Thyroid gland (tissue), 4 donors: ENCODE measurements at regions not wholly inside any gene's neighbourhood (a gene's known extent, or its start where the extent isn't known, plus 50 kb on each side); places are given as distances from the start of the nearest gene placed in this dataset.

Source experiments
- DNase-seq, 2 donors: peaks; one replicate each; pipeline ENCODE4 v3.0.0-alpha.2; 2019
- H3K27ac ChIP-seq, 3 donors: fragments of 200-600 bp; sonication (generic); 1 replicate in 2 of 3; 2 replicates in 1 of 3; pipeline ENCODE4 v1.5.1; 2016 to 2019; ENCODE audit warnings: mild to moderate bottlenecking in 1 of 3, moderate library complexity in 1 of 3
- H3K27me3 ChIP-seq: fragments of 200-600 bp; sonication (generic); one replicate; pipeline ENCODE4 v1.5.1; 2019
- H3K36me3 ChIP-seq, 2 donors: fragments of 200-600 bp; sonication (generic); one replicate each; pipeline ENCODE4 v1.5.1; 2016 to 2019
- H3K4me1 ChIP-seq, 2 donors: fragments of 200-600 bp; sonication (generic); one replicate each; pipeline ENCODE4 v1.5.1; 2017 to 2019
- H3K4me3 ChIP-seq, 3 donors: fragments of 200-600 bp; sonication (generic); replicated peaks in 1 of 3; 1 replicate in 2 of 3; 2 replicates in 1 of 3; pipeline ENCODE4 v1.5.1; 2016; ENCODE audit warnings: mild to moderate bottlenecking in 1 of 3
- H3K9me3 ChIP-seq: fragments of 200-600 bp; sonication (generic); one replicate; pipeline ENCODE4 v1.5.1; 2017
- POLR2A ChIP-seq, 2 donors: fragments of 450-650 bp; IDR thresholded peaks; one replicate each; pipeline ENCODE4 v1.6.1; 2017; ENCODE audit warnings: antibody characterized with exemption in 2 of 2, mild to moderate bottlenecking in 2 of 2, moderate library complexity in 1 of 2
- WGBS, 2 donors: methylation state at CpG; one replicate each; pipeline ENCODE4 v1.1.5; 2017; 5-methylcytosine and 5-hydroxymethylcytosine counted together
- intact Hi-C: fragments of 100-400 bp; cut with DNase I; formaldehyde crosslinking; loops from one replicate; pipeline ENCODE4 v1.15.1; 2023
- TF ChIP-seq, protein P1 (sequence below), 6 experiments: fragments of 200-600 bp in 3 of 6; fragments of 450-650 bp in 3 of 6; sonication (generic) in 3 of 6; IDR thresholded peaks; one replicate each; pipeline ENCODE4 v1.5.1; 2016 to 2019; ENCODE audit warnings: antibody characterized with exemption in 6 of 6, mild to moderate bottlenecking in 2 of 6, inconsistent platforms in 1 of 6, moderate library complexity in 1 of 6

GRCh38 chr5:89353837-89354551, 471.0 kb upstream of the MEF2C start:
- no peak overlapping the region for H3K4me3 ChIP-seq
- intact Hi-C loops = no loop called here
- DNase-seq = no peak
- TF ChIP-seq, protein P1, sequence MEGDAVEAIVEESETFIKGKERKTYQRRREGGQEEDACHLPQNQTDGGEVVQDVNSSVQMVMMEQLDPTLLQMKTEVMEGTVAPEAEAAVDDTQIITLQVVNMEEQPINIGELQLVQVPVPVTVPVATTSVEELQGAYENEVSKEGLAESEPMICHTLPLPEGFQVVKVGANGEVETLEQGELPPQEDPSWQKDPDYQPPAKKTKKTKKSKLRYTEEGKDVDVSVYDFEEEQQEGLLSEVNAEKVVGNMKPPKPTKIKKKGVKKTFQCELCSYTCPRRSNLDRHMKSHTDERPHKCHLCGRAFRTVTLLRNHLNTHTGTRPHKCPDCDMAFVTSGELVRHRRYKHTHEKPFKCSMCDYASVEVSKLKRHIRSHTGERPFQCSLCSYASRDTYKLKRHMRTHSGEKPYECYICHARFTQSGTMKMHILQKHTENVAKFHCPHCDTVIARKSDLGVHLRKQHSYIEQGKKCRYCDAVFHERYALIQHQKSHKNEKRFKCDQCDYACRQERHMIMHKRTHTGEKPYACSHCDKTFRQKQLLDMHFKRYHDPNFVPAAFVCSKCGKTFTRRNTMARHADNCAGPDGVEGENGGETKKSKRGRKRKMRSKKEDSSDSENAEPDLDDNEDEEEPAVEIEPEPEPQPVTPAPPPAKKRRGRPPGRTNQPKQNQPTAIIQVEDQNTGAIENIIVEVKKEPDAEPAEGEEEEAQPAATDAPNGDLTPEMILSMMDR (IDR thresholded peaks at IDR 0.05) = no peak
- TF ChIP-seq POLR2A (IDR thresholded peaks at IDR 0.05) = no peak
- H3K27ac ChIP-seq = no peak overlapping the region
- 69 to 77% methylated on average over 1 of the region's 1 CpG for WGBS, 2 donors
- H3K27me3 ChIP-seq = no peaks in the 10 kb centered on the region
- no peaks in the 10 kb centered on the region for H3K4me1 ChIP-seq
- H3K9me3 ChIP-seq = no peaks in the 10 kb centered on the region
- no peaks in the 10 kb centered on the region for H3K36me3 ChIP-seq

GRCh38 chr5:89351975-89352374, 469.0 kb upstream of the MEF2C start:
- DNase-seq = no peak
- TF ChIP-seq POLR2A (IDR thresholded peaks at IDR 0.05) = no peak
- TF ChIP-seq, protein P1 (IDR thresholded peaks at IDR 0.05) = no peak
- Histone ChIP-seq H3K4me3 (no peak overlapping the region), H3K27me3 (no peaks in the 10 kb centered on the region), H3K36me3 (no peaks in the 10 kb centered on the region), H3K9me3 (no peaks in the 10 kb centered on the region), H3K4me1 (no peaks in the 10 kb centered on the region), H3K27ac (no peak overlapping the region)
- intact Hi-C loops = no loop called here

GRCh38 chr5:89351222-89351621, 468.2 kb upstream of the MEF2C start:
- no peaks in the 10 kb centered on the region for H3K27me3 ChIP-seq
- intact Hi-C loops = no loop called here
- no peaks in the 10 kb centered on the region for H3K9me3 ChIP-seq
- WGBS, 2 donors = 80 to 85% methylated on average over 4 of the region's 4 CpGs
- TF ChIP-seq, protein P1 (IDR thresholded peaks at IDR 0.05) = no peak
- no peak for TF ChIP-seq POLR2A (IDR thresholded peaks at IDR 0.05)
- H3K27ac ChIP-seq = no peak overlapping the region
- DNase-seq = no peak
- no peak overlapping the region for H3K4me3 ChIP-seq
- no peaks in the 10 kb centered on the region for H3K36me3 ChIP-seq
- H3K4me1 ChIP-seq = no peaks in the 10 kb centered on the region

GRCh38 chr5:89350684-89351083, 467.7 kb upstream of the MEF2C start:
- Histone ChIP-seq H3K27me3 (no peaks in the 10 kb centered on the region), H3K4me1 (no peaks in the 10 kb centered on the region), H3K4me3 (no peak overlapping the region), H3K9me3 (no peaks in the 10 kb centered on the region), H3K36me3 (no peaks in the 10 kb centered on the region), H3K27ac (no peak overlapping the region)
- no peak for DNase-seq
- intact Hi-C loops = no loop called here
- TF ChIP-seq, protein P1 (IDR thresholded peaks at IDR 0.05) = no peak
- TF ChIP-seq POLR2A (IDR thresholded peaks at IDR 0.05) = no peak

DNA sequence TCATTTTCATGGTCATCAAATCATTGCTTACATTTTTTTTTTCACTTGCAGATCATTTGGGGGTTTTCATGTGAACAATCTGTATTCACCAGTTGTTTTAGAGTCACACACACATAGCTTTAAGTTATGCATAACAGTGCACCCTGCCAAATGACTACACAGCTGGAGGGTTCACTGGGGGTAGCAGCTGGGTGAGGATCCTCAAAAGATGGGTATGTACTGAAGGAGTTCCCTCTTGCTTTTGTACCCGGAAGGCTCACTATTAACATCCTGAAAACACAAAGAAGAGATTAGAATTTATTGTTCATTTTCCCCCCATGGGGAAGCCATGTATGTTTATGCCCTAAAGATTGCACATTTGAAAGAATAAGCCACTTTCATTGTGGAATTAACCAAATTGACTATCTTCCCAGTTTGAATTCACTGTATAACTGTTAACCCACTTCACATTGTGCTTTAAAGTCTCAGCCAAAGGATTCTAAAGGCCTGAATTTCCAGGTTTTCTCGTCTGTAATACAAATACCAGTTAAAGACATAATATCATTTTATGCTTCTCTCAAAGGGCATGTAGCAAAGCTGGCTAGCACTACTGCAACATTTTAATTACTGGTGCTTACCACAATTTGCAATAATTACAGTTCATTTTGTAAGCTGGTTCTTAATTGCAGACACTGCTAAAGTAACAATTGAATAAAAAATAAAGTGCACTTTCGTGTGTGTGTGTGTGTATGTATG, 466.4 kb upstream of the MEF2C start:
- TF ChIP-seq, protein P1 (IDR thresholded peaks at IDR 0.05) = no peak
- TF ChIP-seq POLR2A (IDR thresholded peaks at IDR 0.05) = no peak
- 75 to 86% methylated on average over 3 of the region's 3 CpGs for WGBS, 2 donors

More for the DNA sequence above, 466.4 kb upstream of the MEF2C start:
- Histone ChIP-seq H3K27me3 (no peaks in the 10 kb centered on the region), H3K27ac (no peak overlapping the region), H3K4me3 (no peak overlapping the region), H3K36me3 (no peaks in the 10 kb centered on the region), H3K9me3 (no peaks in the 10 kb centered on the region), H3K4me1 (no peaks in the 10 kb centered on the region)
- no peak for DNase-seq
- intact Hi-C loops = no loop called here
